ENCODE measurements at regions not wholly inside any gene's neighbourhood (a gene's known extent, or its start where the extent isn't known, plus 50 kb on each side); places are given as distances from the start of the nearest gene placed in this dataset.

- Histone ChIP-seq H3K4me3 (ENCODE audit: low read length) (no peak overlapping the region), H3K36me3 (ENCODE audit: control insufficient read depth, insufficient read depth, low read length) (no peaks in the 10 kb centered on the region), H3K4me1 (ENCODE audit: control insufficient read depth, insufficient read depth, low read length) (no peaks in the 10 kb centered on the region), H3K27ac (ENCODE audit: low read length) (no peak overlapping the region), H3K27me3 (ENCODE audit: control insufficient read depth, insufficient read depth, low read length) (no peaks in the 10 kb centered on the region), H3K9me3 (ENCODE audit: control insufficient read depth, insufficient read depth, low read length) (no peaks in the 10 kb centered on the region)
- Mint-ChIP-seq H3K4me1 (peaks cover 0 to 13% of the 10 kb centered on the region in 2 donors), H3K4me3 (peak overlapping the region; percentile 32), H3K27ac (no peak overlapping the region), H3K27me3 (ENCODE audit: low read depth in 2 of 2) (peaks cover 7 to 29% of the 10 kb centered on the region in 2 donors), H3K9me3 (no peaks in the 10 kb centered on the region), H3K36me3 (no peaks in the 10 kb centered on the region)
- ATAC-seq (peak in 1 of 3 donors; percentile 46), DNase-seq (no peak)
- intact Hi-C loops (cut with micrococcal nuclease), result no loop called here
- TF ChIP-seq, protein P1, sequence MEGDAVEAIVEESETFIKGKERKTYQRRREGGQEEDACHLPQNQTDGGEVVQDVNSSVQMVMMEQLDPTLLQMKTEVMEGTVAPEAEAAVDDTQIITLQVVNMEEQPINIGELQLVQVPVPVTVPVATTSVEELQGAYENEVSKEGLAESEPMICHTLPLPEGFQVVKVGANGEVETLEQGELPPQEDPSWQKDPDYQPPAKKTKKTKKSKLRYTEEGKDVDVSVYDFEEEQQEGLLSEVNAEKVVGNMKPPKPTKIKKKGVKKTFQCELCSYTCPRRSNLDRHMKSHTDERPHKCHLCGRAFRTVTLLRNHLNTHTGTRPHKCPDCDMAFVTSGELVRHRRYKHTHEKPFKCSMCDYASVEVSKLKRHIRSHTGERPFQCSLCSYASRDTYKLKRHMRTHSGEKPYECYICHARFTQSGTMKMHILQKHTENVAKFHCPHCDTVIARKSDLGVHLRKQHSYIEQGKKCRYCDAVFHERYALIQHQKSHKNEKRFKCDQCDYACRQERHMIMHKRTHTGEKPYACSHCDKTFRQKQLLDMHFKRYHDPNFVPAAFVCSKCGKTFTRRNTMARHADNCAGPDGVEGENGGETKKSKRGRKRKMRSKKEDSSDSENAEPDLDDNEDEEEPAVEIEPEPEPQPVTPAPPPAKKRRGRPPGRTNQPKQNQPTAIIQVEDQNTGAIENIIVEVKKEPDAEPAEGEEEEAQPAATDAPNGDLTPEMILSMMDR (IDR thresholded peaks at IDR 0.05), result peak; percentile 52
- 93% methylated on average over 7 of the region's 9 CpGs for WGBS (ENCODE audit: insufficient coverage)
Observed at GRCh38 chr9:16266648-16267276, 603.7 kb downstream of the BNC2 start.

DNA sequence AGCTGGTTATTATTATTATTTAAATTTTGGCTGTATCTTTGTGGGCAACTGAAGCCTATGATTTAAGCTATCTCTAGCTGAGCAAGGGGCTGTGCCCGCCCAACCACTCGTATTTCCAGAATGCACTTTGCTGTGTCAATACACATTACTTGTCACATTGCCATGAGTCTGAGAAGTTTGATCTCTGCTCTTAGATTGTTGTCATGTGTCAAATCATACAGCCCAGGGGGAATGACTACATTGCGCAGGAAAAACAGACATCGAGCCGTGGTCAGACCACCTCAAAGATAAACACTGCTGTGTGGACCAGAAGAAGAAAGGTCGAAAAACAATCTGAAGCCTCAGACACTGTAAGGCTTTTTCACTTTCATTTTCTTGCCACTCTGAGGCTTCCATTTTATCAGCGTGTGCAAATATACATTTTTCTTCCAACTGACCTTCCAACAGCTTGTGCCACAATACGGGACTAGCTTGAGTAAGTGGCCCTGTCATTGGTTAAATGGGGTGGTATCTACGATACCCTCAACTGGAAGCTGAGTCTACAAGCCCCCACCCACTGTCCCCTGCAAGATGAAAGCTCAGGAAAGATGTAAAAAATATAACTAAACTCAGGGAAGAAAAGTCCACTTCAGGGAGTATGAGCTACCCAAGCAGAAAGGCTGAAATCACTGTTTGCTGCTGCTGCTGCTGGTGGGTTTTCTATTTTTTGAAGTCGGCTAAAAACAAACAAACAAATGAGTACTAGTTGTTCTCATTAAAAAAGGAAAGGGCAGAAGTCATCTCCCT lies 603.0 kb downstream of the BNC2 start:
- Mint-ChIP-seq H3K27me3 (ENCODE audit: low read depth in 2 of 2) (peaks cover 7 to 25% of the 10 kb centered on the region in 2 donors), H3K27ac (no peak overlapping the region), H3K9me3 (no peaks in the 10 kb centered on the region), H3K4me3 (peak overlapping the region; percentile 32), H3K4me1 (peaks cover 0 to 13% of the 10 kb centered on the region in 2 donors), H3K36me3 (no peaks in the 10 kb centered on the region)
- Histone ChIP-seq H3K27me3 (ENCODE audit: control insufficient read depth, insufficient read depth, low read length) (no peaks in the 10 kb centered on the region), H3K9me3 (ENCODE audit: control insufficient read depth, insufficient read depth, low read length) (no peaks in the 10 kb centered on the region), H3K27ac (ENCODE audit: low read length) (no peak overlapping the region), H3K36me3 (ENCODE audit: control insufficient read depth, insufficient read depth, low read length) (no peaks in the 10 kb centered on the region), H3K4me1 (ENCODE audit: control insufficient read depth, insufficient read depth, low read length) (no peaks in the 10 kb centered on the region), H3K4me3 (ENCODE audit: low read length) (no peak overlapping the region)
- 66% methylated on average over 8 of the region's 10 CpGs for WGBS (ENCODE audit: insufficient coverage)
- no peak for DNase-seq
- intact Hi-C loops (cut with micrococcal nuclease), result no loop called here
- ATAC-seq, result peak in 1 of 3 donors; percentile 50
- TF ChIP-seq, protein P1 (IDR thresholded peaks at IDR 0.05), result no peak

DNA sequence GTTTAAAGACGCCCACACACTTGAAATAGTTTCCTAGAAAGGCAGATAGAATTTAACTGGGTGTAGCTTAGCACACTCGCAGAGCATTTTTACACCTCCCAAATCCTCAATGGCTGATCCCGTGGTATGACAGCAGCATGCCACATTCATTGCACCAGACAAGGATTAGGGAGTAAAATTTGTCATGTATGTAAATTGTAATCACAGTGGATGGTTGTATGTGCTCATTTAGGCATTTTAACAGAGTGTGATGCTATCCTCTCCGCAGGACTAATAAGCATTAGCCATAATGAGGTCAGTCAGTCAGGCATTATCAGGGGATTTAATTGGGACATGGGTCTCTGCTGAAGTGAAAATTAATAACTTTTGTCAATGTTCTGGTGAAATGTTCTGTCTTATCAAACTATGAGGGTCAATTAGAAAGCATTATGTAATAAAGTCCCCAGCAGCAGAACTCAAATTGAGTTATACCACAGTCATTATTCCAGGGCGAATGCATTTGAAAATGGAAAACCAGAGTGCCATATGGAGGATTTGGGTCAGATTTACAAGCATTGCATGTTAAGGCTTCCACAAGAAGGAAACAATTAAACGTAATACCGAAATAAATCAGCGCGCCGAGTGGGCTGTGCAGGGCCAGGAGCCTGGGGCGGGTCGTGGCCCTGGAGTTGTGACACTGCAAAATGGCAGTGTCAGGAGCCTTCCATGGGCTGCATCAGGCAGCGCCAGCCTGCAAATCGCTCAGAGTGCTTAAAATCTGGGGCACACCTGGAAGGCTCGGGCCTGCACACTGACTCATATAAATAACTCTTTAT lies 602.2 kb downstream of the BNC2 start:
- Mint-ChIP-seq H3K4me3 (no peak overlapping the region), H3K9me3 (no peaks in the 10 kb centered on the region), H3K27me3 (ENCODE audit: low read depth in 2 of 2) (peaks cover 7 to 17% of the 10 kb centered on the region in 2 donors), H3K27ac (no peak overlapping the region), H3K36me3 (no peaks in the 10 kb centered on the region), H3K4me1 (peaks cover 0 to 13% of the 10 kb centered on the region in 2 donors)
- no peaks in the 10 kb centered on the region for H3K9me3 ChIP-seq (ENCODE audit: control insufficient read depth, insufficient read depth, low read length)
- no peaks in the 10 kb centered on the region for H3K4me1 ChIP-seq (ENCODE audit: control insufficient read depth, insufficient read depth, low read length)
- intact Hi-C loops (cut with micrococcal nuclease), result no loop called here
- H3K36me3 ChIP-seq (ENCODE audit: control insufficient read depth, insufficient read depth, low read length), result no peaks in the 10 kb centered on the region
- no peak for DNase-seq
- no peaks in the 10 kb centered on the region for H3K27me3 ChIP-seq (ENCODE audit: control insufficient read depth, insufficient read depth, low read length)
- no peak overlapping the region for H3K27ac ChIP-seq (ENCODE audit: low read length)
- TF ChIP-seq, protein P1 (IDR thresholded peaks at IDR 0.05), result no peak
- no peak overlapping the region for H3K4me3 ChIP-seq (ENCODE audit: low read length)
- no peak for ATAC-seq
- 94% methylated on average over 14 of the region's 15 CpGs for WGBS (ENCODE audit: insufficient coverage)
